DMS114 treated with DMSO at 0.1 percent for 48 hours (cell line): ENCODE measurements at regions not wholly inside any gene's neighbourhood (a gene's known extent, or its start where the extent isn't known, plus 50 kb on each side); places are given as distances from the start of the nearest gene placed in this dataset.

ENCODE experiments used
- DNase-seq: peaks from one replicate; lab custom pipeline; 2025; ENCODE audit not compliant: unreplicated experiment; lab: John Stamatoyannopoulos, UW

DNA sequence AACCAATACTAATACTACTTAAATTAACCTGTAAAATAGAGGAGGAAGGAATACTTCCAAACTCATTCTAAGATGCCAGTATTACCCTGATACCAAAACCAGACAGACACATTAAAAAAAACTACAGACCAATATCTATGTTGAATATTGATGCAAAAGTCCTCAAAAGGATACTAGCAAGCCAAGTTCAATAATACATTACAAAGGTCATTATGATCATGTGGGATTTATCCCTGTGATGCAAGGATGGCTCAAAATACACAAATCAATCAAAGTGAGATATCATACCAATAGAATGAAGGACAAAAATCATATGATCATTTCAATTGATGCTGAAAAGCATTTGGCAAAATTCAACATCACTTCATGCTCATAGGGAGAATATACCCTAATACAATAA is 97.2 kb upstream of the ATXN7L3B start:
- no peak for DNase-seq

DNA sequence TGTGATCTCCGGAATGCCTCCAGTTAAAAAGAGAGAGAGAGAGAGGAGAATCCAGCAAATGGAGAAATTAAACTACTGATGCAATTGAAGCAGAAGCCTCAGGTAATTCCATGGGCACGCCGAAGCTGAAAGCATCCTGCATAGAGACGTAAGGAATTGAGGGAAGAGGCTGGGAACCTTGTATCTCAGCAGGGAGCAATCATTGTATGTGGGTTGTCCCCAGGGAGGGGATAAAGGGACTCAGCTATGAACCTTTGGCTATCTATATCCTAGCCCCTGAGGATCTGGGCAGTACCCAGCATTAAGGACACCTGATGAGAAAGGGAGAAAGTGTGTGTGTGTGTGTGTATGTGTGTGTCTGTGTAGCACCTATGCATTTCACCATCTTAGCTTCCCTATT is 95.8 kb upstream of the ATXN7L3B start:
- no peak for DNase-seq

DNA sequence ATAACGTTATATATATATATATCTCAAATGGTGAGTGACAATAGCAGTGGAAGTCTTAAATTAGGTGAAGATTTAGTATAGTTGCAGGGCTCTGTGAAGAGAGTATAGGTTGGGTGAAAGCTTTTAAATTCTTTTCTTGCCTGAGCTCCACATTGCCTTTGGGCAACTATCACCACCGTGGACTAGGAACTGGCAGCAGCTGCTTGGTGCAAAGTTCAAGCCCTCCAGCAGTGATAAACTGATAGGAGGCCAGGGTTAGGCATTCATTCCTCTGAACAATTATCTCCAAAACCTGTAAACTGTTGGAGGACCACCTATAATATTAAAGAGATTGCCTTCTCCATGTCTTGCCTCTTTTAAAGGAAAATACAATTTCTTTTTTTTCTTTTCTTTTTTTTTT is 91.2 kb upstream of the ATXN7L3B start:
- no peak for DNase-seq

GRCh38 chr12:74449872-74450271 is 87.8 kb upstream of the ATXN7L3B start:
- DNase-seq, result no peak

DNA sequence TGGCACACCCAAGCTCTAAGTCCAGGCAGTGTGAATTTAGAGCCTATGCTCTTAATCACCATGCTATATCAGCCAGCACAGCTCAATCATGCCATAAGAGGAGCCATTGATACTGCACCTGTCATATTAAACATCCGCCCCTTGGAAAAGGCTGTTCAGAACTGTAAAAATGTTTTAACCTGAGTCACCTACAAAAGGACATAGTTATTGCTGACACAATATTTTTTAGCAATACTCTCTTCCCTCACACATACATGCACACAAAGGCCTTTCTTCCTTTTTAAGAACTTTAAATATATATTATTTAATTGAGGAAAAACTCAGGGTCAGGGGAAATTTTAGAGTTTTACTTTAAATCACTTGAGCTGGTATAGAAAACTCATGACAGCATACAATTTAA is 83.5 kb upstream of the ATXN7L3B start:
- DNase-seq, result no peak

- no peak for DNase-seq
These were observed 82.2 kb upstream of the ATXN7L3B start for GRCh38 chr12:74455429-74455828.

- DNase-seq, result no peak
These were observed 81.2 kb upstream of the ATXN7L3B start for GRCh38 chr12:74456431-74456830.

DNA sequence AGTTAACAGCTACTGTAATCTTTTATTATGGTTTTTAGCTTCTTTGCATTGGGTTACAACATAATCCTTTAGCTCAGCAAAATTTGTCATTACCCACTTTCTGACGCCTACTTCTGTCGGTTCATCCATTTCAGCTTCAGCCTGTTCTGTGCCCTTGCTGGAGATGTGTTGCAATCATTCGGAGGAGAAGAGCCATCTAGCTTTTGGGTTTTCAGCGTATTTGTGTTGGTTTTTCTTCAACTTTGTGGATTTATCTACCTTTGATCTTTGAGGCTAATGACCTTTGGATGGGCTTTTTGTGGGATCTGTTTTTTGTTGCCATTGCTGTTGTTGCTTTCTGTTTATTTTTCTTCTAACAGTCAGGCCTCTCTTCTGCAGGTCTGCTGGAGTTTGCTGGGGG is 69.2 kb upstream of the ATXN7L3B start:
- no peak for DNase-seq

GRCh38 chr12:74476234-74476633 is 61.4 kb upstream of the ATXN7L3B start:
- DNase-seq, result no peak

DNA sequence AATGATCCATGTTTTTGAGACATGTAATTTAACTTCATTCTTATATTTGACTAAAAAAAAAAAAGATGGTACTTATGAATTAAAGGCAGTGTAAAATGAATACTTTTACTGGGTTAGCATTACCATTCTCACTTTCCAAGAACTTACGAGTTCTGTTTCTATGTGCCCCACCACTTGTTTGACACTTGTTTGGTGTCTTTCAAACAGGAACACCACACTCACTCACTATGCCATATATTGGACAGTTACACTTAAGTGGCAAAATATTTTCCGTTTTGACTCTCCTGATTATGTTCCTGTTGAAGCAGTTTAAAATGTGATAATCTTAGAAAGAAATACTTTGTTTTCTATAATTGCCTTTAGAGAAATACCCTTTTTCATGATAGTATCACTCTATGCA is 56.6 kb upstream of the ATXN7L3B start:
- DNase-seq, result no peak

DNA sequence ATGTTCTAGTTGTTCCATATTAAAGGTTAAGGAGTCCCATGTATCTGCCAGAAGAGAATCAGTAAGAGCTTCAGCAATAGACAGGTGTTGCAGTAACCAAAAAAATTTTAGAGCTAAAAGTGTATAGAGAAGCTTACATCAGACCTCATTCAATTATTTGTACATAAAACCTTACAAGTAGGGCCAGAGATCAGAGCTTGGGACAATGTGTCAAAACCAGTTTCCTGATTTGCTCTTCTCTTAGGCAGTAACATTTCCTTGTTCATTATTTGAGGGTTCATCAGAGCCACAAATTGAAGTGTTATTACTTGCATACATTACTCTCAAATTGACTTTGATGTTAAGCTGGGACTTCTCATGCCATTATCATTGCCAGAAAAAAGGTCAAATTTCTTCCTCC is 55.5 kb upstream of the ATXN7L3B start:
- DNase-seq, result no peak

DNA sequence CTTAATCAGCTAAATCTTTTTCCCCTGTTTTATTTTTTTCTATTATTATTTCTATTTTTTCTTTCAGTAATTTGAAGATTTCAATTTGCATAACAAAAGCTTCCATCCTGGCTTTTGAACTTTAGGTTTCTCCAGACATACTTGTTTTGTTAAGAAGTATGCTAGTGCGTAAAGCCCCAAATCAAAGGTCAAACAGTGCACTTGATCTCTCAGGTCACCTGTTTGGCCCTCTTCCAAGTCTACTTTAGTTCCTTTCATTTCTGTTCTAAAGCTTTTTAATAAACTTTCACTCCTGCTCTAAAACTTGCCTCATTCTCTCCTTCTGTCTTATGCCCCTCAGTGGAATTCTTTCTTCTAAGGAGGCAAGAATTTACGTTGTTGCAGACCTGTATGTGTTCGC is 54.6 kb upstream of the ATXN7L3B start:
- no peak for DNase-seq
